Spleen (tissue), 11 donors: ENCODE measurements at regions not wholly inside any gene's neighbourhood (a gene's known extent, or its start where the extent isn't known, plus 50 kb on each side); places are given as distances from the start of the nearest gene placed in this dataset.

ENCODE experiments used
- DNase-seq: peaks from one replicate; pipeline ENCODE4 v3.0.0-alpha.2; 2020
- H3K27ac ChIP-seq, 8 donors: fragments of 200-600 bp; sonication (generic) in 7 of 8; 1 replicate in 4 of 8; 2 replicates in 4 of 8; pipeline versions ENCODE4 v1.5.0 to v1.8.0; 2016 to 2021; ENCODE audit warnings: inconsistent platforms in 4 of 8, mild to moderate bottlenecking in 4 of 8, moderate library complexity in 1 of 8
- H3K27me3 ChIP-seq, 7 donors: fragments of 200-600 bp; sonication (generic) in 6 of 7; replicated peaks in 1 of 7; 1 replicate in 4 of 7; 2 replicates in 3 of 7; pipeline versions ENCODE4 v1.5.0 to v1.8.0; 2016 to 2021; ENCODE audit warnings: inconsistent platforms in 3 of 7, mild to moderate bottlenecking in 1 of 7
- H3K36me3 ChIP-seq, 6 donors: fragments of 200-600 bp; sonication (generic) in 5 of 6; 1 replicate in 4 of 6; 2 replicates in 2 of 6; pipeline versions ENCODE4 v1.5.0 to v1.8.0; 2016 to 2021; ENCODE audit warnings: inconsistent platforms in 2 of 6
- H3K4me1 ChIP-seq, 6 donors: fragments of 200-600 bp; sonication (generic) in 5 of 6; 1 replicate in 3 of 6; 2 replicates in 3 of 6; pipeline versions ENCODE4 v1.5.0 to v1.8.0; 2016 to 2021; ENCODE audit warnings: inconsistent platforms in 3 of 6
- H3K4me3 ChIP-seq, 8 donors: fragments of 200-600 bp; sonication (generic) in 7 of 8; 1 replicate in 4 of 8; 2 replicates in 4 of 8; pipeline versions ENCODE4 v1.5.0 to v1.8.0; 2016 to 2021; ENCODE audit warnings: inconsistent platforms in 4 of 8, mild to moderate bottlenecking in 4 of 8, moderate library complexity in 2 of 8
- H3K9me3 ChIP-seq, 8 donors: fragments of 200-600 bp; sonication (generic) in 7 of 8; 1 replicate in 4 of 8; 2 replicates in 4 of 8; pipeline versions ENCODE4 v1.5.0 to v1.8.0; 2016 to 2021; ENCODE audit warnings: inconsistent platforms in 4 of 8
- POLR2A ChIP-seq, 3 donors: fragments of 450-650 bp; IDR thresholded peaks; one replicate each; pipeline ENCODE4 v1.5.1; 2017; ENCODE audit warnings: antibody characterized with exemption in 3 of 3, mild to moderate bottlenecking in 1 of 3
- POLR2AphosphoS5 ChIP-seq, 3 donors: sonication (generic); formaldehyde crosslinking; IDR thresholded peaks; one replicate each; pipeline ENCODE4 v1.5.1; 2017; ENCODE audit warnings: antibody characterized with exemption in 3 of 3
- WGBS, 5 donors: extraction: QIAGEN DNeasy Blood & Tissue Kit in 3 of 5; methylation state at CpG; one replicate each; pipeline versions ENCODE4 v1.1.5 to v1.1.7; 2013 to 2018; 5-methylcytosine and 5-hydroxymethylcytosine counted together
- intact Hi-C: fragments of 100-400 bp; cut with DNase I; formaldehyde crosslinking; loops from one replicate; pipeline ENCODE4 v1.15.0; 2023; ENCODE audit warnings: low total_unique reads
- TF ChIP-seq, protein P1 (sequence below), 11 experiments: fragments of 200-600 bp in 7 of 11; fragments of 450-650 bp in 4 of 11; sonication (generic) in 4 of 11; IDR thresholded peaks in 8 of 11; conservative IDR thresholded peaks in 3 of 11; 1 replicate in 7 of 11; 2 replicates in 4 of 11; pipeline versions ENCODE4 v1.4.0 to v1.8.0; 2016 to 2021; ENCODE audit warnings: antibody characterized with exemption in 11 of 11, inconsistent platforms in 4 of 11, mild to moderate bottlenecking in 1 of 11
- donor health status: healthy with polysubstance abuse.
- donor health status: DM: no; HTN: no; CAD: no; lungs with moderate emphysema.
- donor health status: DM: no; HTN: no; CAD: no.
- donor health status: Bipolar disorder and iron deficiency.
- donor health status: healthy.
- donor health status: DM: no; HTN: no; CAD: no.
- donor health status: DM: yes; HTN: yes; CAD: no.

DNA sequence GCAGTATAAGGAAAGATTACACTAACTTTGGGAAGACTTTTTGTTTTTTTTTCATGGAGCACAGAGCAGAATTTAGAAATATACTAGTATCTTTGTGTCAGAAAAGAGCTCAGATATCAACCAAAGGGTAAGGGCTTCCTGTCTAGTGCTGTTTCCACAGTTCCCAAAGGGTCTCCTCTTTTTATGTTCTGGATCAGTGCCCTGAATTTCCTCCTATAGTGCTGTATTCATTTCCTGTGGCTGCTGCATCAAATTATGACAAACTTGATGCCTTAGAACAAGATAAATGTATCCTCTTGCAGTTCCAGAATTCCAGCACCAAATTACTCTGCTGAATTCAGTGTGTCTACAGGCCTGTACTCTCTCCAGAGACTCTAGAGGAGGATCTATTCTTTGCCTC, 219.8 kb upstream of the THRB start:
- intact Hi-C loops, result no loop called here
- Histone ChIP-seq H3K4me3 (no peak overlapping the region), H3K27ac (no peak overlapping the region), H3K9me3 (no peaks in the 10 kb centered on the region), H3K27me3 (no peaks in the 10 kb centered on the region), H3K4me1 (no peaks in the 10 kb centered on the region), H3K36me3 (no peaks in the 10 kb centered on the region)
- TF ChIP-seq POLR2AphosphoS5 (IDR thresholded peaks at IDR 0.05), result no peak
- no peak for DNase-seq

DNA sequence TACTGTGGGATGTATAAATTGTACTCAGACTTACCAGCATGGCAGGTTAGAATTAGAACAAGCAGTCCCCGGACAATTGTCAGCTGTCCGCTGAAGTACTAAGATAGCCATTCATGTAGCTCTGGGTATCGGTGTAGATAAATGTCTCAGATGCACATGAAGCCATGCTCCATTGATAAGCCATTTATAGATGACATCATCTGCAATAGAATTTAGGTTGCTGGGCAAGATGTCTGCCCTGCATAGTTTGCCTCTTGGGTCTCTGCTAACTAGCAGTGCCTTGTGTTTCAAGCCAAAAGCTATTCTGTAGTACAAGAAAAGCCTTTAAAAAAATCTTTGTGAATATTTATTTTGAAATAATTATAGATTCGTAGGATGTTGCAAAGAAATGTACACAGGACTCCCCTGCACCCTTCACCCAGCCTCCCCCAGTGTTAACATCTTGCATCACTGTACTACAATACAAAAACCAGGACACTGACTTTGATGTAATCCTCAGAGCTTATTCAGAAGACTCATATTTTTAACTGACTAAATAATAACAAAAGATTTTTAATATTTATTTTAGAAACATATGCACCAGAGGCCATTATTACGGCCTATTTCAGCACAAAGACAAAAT, 220.6 kb upstream of the THRB start:
- Histone ChIP-seq H3K36me3 (no peaks in the 10 kb centered on the region), H3K4me1 (no peaks in the 10 kb centered on the region), H3K9me3 (no peaks in the 10 kb centered on the region), H3K4me3 (no peak overlapping the region), H3K27me3 (no peaks in the 10 kb centered on the region), H3K27ac (no peak overlapping the region)
- 63 to 83% (median 77%) methylated on average over 5 of the region's 5 CpGs for WGBS, 5 donors
- DNase-seq, result no peak
- no peak for TF ChIP-seq POLR2A (IDR thresholded peaks at IDR 0.05)
- TF ChIP-seq, protein P1, sequence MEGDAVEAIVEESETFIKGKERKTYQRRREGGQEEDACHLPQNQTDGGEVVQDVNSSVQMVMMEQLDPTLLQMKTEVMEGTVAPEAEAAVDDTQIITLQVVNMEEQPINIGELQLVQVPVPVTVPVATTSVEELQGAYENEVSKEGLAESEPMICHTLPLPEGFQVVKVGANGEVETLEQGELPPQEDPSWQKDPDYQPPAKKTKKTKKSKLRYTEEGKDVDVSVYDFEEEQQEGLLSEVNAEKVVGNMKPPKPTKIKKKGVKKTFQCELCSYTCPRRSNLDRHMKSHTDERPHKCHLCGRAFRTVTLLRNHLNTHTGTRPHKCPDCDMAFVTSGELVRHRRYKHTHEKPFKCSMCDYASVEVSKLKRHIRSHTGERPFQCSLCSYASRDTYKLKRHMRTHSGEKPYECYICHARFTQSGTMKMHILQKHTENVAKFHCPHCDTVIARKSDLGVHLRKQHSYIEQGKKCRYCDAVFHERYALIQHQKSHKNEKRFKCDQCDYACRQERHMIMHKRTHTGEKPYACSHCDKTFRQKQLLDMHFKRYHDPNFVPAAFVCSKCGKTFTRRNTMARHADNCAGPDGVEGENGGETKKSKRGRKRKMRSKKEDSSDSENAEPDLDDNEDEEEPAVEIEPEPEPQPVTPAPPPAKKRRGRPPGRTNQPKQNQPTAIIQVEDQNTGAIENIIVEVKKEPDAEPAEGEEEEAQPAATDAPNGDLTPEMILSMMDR (IDR thresholded peaks at IDR 0.05 in 8 of 11, conservative IDR thresholded peaks at IDR 0.05 in 3 of 11), result no peak
- no peak for TF ChIP-seq POLR2AphosphoS5 (IDR thresholded peaks at IDR 0.05)
- intact Hi-C loops, result no loop called here

- H3K9me3 ChIP-seq, result no peaks in the 10 kb centered on the region
- H3K36me3 ChIP-seq, result no peaks in the 10 kb centered on the region
- no peak for DNase-seq
- TF ChIP-seq, protein P1 (IDR thresholded peaks at IDR 0.05 in 8 of 11, conservative IDR thresholded peaks at IDR 0.05 in 3 of 11), result no peak
- no peak for TF ChIP-seq POLR2AphosphoS5 (IDR thresholded peaks at IDR 0.05)
- no peak for TF ChIP-seq POLR2A (IDR thresholded peaks at IDR 0.05)
- 66 to 85% (median 68%) methylated on average over 5 of the region's 5 CpGs for WGBS, 5 donors
- no peaks in the 10 kb centered on the region for H3K4me1 ChIP-seq
- intact Hi-C loops, result no loop called here
- no peak overlapping the region for H3K4me3 ChIP-seq
- no peak overlapping the region for H3K27ac ChIP-seq
- no peaks in the 10 kb centered on the region for H3K27me3 ChIP-seq
Measured at GRCh38 chr3:24722087-24722486, 227.4 kb upstream of the THRB start.

DNA sequence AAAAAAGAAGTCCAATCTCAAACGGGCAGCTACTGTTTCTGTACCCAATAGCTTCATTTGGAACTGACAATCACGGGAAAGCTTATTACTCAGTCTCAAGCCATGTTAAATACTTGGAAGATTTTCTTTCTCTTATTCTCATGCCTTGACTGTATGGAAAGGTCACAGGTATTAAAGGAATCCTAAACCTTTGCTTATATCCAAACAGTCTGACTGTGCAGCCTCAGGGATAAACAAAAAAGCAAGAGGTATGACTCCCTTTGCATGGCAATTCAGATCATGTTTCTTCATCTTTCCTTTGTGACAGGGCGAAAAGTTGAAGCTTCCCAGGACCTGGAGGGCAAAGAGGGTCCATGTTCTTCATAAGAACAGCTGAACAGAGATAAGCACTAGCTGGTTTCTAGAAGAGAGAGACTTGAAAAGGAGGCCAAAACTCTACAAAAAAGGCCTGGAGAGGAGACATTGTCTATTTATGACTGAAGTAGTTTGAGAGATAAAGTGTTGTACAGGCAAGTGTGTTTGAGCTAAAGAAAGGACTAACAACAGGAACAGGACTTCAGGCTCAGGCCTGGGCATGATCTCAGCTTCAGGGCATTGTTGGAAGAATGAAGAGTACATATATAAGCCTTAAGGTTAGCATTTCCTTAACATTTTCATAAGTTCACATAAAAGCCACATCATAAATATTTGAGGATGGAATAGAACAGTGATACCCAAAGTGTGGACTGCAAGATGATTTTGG, 231.0 kb upstream of the THRB start:
- intact Hi-C loops, result no loop called here
- TF ChIP-seq, protein P1 (IDR thresholded peaks at IDR 0.05 in 8 of 11, conservative IDR thresholded peaks at IDR 0.05 in 3 of 11), result no peak
- TF ChIP-seq POLR2AphosphoS5 (IDR thresholded peaks at IDR 0.05), result no peak
- TF ChIP-seq POLR2A (IDR thresholded peaks at IDR 0.05), result no peak
- 60 to 80% (median 78%) methylated on average over 3 of the region's 3 CpGs for WGBS, 5 donors
- no peak overlapping the region for H3K4me3 ChIP-seq
- H3K27ac ChIP-seq, result no peak overlapping the region
- no peaks in the 10 kb centered on the region for H3K9me3 ChIP-seq
- no peak for DNase-seq
- no peaks in the 10 kb centered on the region for H3K4me1 ChIP-seq
- H3K36me3 ChIP-seq, result no peaks in the 10 kb centered on the region
- H3K27me3 ChIP-seq, result no peaks in the 10 kb centered on the region
